Lung (tissue), 11 donors: ENCODE measurements at regions not wholly inside any gene's neighbourhood (a gene's known extent, or its start where the extent isn't known, plus 50 kb on each side); places are given as distances from the start of the nearest gene placed in this dataset.

Experiments
- ATAC-seq: fragments of 200-7000 bp; cut with Tn5 transposase; one replicate; pipeline ENCODE4 v1.9.1; 2020; ENCODE audit warnings: moderate number of reproducible peaks; ENCODE audit not compliant: insufficient read depth, low FRiP score
- DNase-seq, 3 donors: peaks; one replicate each; pipeline ENCODE4 v3.0.0-alpha.2; 2013 to 2017
- H3K27ac ChIP-seq, 2 donors: one replicate each; pipeline ENCODE4 v1.5.1; 2013; ENCODE audit warnings: mild to moderate bottlenecking in 2 of 2, moderate library complexity in 2 of 2, control low read depth in 1 of 2, inconsistent platforms in 1 of 2, low read depth in 1 of 2, low read length in 1 of 2
- H3K27me3 ChIP-seq, 3 donors: one replicate each; pipeline ENCODE4 v1.5.1; 2013; ENCODE audit warnings: low read length in 2 of 3; ENCODE audit not compliant: control insufficient read depth in 3 of 3, insufficient read depth in 3 of 3
- H3K36me3 ChIP-seq, 4 donors: one replicate each; pipeline ENCODE4 v1.5.1; 2013; ENCODE audit warnings: low read length in 4 of 4, mild to moderate bottlenecking in 1 of 4, moderate library complexity in 1 of 4; ENCODE audit not compliant: control insufficient read depth in 4 of 4, insufficient read depth in 4 of 4
- H3K4me1 ChIP-seq, 5 donors: one replicate each; pipeline ENCODE4 v1.5.1; 2013; ENCODE audit warnings: low read length in 5 of 5, mild to moderate bottlenecking in 2 of 5, moderate library complexity in 1 of 5; ENCODE audit not compliant: control insufficient read depth in 5 of 5, insufficient read depth in 5 of 5
- H3K4me3 ChIP-seq: one replicate; pipeline ENCODE4 v1.5.1; 2013; ENCODE audit warnings: mild to moderate bottlenecking, control low read depth, moderate library complexity
- H3K9ac ChIP-seq, 2 donors: one replicate each; pipeline ENCODE4 v1.5.1; 2013; ENCODE audit warnings: low read length in 2 of 2, control low read depth in 1 of 2; ENCODE audit not compliant: insufficient read depth in 1 of 2
- H3K9me3 ChIP-seq, 4 donors: one replicate each; pipeline ENCODE4 v1.5.1; 2013; ENCODE audit warnings: low read length in 3 of 4, mild to moderate bottlenecking in 1 of 4, moderate library complexity in 1 of 4; ENCODE audit not compliant: control insufficient read depth in 4 of 4, insufficient read depth in 3 of 4
- WGBS, 2 donors: extraction: QIAGEN DNeasy Blood & Tissue Kit; methylation state at CpG; one replicate each; pipeline ENCODE4 v1.1.7; 2013; 5-methylcytosine and 5-hydroxymethylcytosine counted together
- TF ChIP-seq, protein P1 (sequence below): IDR thresholded peaks from 2 replicates; pipeline ENCODE4 v1.5.1; 2012; ENCODE audit warnings: mild to moderate bottlenecking; ENCODE audit errors: control extremely low read depth, extremely low read depth
- donor health status: control.
- donor health status: control.
- donor health status: Bipolar disorder and iron deficiency.
- donor health status: healthy.
- donor health status: DM: yes; HTN: yes; CAD: no.

DNA sequence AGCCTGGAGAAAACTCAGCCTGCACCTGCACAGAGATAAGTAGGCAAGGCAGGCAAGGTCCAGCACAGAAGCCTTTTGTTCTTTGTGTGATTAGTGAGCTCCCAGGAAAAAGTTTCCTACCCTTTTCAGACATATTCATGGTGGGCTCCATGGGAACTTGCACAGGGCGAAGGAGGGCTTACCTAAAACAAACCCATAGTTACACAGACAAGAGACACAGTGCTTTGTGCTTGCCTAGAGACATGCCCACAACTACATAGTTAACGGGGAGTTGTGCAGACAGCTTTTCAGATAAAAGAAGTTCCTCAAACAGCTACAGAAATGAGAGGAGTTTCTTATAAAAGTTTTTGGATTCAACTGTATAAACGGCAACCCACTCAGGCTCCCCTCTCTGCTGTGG, 180.5 kb downstream of the GLUD2 start:
- DNase-seq (peak in 1 of 3 donors; percentile 0), ATAC-seq (no peak)
- H3K9ac ChIP-seq: no peak overlapping the region
- H3K4me3 ChIP-seq: no peak overlapping the region
- no peaks in the 10 kb centered on the region for H3K4me1 ChIP-seq
- WGBS, 2 donors: 70 to 84% methylated on average over 3 of the region's 3 CpGs
- H3K9me3 ChIP-seq: peaks cover 0 to 4% (median 0%) of the 10 kb centered on the region in 4 donors
- H3K27me3 ChIP-seq: no peaks in the 10 kb centered on the region
- TF ChIP-seq, protein P1, sequence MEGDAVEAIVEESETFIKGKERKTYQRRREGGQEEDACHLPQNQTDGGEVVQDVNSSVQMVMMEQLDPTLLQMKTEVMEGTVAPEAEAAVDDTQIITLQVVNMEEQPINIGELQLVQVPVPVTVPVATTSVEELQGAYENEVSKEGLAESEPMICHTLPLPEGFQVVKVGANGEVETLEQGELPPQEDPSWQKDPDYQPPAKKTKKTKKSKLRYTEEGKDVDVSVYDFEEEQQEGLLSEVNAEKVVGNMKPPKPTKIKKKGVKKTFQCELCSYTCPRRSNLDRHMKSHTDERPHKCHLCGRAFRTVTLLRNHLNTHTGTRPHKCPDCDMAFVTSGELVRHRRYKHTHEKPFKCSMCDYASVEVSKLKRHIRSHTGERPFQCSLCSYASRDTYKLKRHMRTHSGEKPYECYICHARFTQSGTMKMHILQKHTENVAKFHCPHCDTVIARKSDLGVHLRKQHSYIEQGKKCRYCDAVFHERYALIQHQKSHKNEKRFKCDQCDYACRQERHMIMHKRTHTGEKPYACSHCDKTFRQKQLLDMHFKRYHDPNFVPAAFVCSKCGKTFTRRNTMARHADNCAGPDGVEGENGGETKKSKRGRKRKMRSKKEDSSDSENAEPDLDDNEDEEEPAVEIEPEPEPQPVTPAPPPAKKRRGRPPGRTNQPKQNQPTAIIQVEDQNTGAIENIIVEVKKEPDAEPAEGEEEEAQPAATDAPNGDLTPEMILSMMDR: no peak
- H3K36me3 ChIP-seq: no peaks in the 10 kb centered on the region
- no peak overlapping the region for H3K27ac ChIP-seq

DNA sequence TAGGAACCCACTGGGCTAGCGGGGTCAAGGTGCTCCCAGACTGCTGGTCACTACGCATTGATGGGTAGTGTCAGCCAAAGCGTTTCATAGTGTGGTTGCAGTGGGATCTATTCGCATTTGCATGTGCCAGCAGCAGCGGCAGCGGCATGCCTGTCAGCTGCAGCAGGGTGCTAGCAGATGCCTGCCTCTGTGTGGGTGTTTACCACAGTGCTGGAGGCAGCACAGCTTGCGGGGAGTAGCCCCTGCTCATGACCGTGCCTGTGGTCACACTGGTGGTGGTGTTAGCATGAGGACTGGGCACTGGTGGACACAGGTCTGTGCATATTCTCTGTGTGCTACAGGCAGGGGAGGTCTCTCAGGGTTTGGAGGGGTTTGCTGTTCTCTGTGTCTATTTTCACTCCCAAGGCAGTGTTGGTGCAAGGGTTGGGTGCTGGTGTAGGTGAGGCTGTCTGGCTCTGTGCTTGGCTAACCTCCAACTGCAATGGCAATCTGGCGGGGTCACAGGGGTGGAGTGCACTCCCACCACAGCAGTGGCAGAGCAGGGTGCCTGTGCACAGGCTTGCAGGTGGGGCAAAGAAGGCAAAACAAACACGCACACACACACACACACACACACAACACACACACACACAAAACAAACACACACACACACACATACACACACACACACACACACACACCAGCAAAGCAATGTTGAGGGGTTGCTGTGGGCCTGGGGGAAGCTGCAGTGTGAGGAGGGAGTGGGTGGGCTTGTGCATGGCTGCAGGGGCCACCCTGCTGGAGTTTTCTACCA, 184.4 kb downstream of the GLUD2 start:
- no peak for ATAC-seq
- WGBS, 2 donors: 78 to 90% methylated on average over 9 to 10 of the region's 10 CpGs
- no peak overlapping the region for H3K4me3 ChIP-seq

DNA sequence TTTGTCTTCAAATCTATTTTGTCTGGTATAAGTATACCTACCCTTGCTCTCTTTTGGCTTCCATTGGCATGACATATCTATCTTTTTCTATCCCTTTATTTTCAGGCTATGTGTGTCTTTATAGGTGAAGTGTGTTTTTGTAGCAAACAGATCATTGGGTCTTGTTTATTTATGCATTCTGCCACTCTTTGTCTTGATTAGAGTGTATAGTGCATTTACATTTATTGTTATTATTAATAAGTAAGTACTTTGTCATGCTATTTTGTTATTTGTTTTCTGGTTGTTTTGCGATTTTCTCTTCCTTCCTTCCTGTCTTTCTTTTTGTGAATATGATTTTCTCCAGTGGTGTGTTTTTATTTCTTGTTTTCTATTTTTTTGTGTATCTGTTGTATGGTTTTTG, 188.6 kb downstream of the GLUD2 start:
- Histone ChIP-seq H3K27ac (no peak overlapping the region), H3K4me3 (no peak overlapping the region), H3K9ac (no peak overlapping the region), H3K36me3 (no peaks in the 10 kb centered on the region), H3K27me3 (no peaks in the 10 kb centered on the region), H3K4me1 (no peaks in the 10 kb centered on the region), H3K9me3 (peaks cover 0 to 4% (median 0%) of the 10 kb centered on the region in 4 donors)
- DNase-seq (no peak), ATAC-seq (no peak)
- TF ChIP-seq, protein P1: no peak
- WGBS, 2 donors: 88 to 92% methylated on average over 1 of the region's 1 CpG

More for the DNA sequence above, 184.4 kb downstream of the GLUD2 start:
- H3K9ac ChIP-seq: no peak overlapping the region
- no peak overlapping the region for H3K27ac ChIP-seq
- no peak for DNase-seq
- TF ChIP-seq, protein P1: no peak
- H3K36me3 ChIP-seq: no peaks in the 10 kb centered on the region
- no peaks in the 10 kb centered on the region for H3K4me1 ChIP-seq
- H3K27me3 ChIP-seq: no peaks in the 10 kb centered on the region
- peaks cover 0 to 4% (median 0%) of the 10 kb centered on the region in 4 donors for H3K9me3 ChIP-seq

DNA sequence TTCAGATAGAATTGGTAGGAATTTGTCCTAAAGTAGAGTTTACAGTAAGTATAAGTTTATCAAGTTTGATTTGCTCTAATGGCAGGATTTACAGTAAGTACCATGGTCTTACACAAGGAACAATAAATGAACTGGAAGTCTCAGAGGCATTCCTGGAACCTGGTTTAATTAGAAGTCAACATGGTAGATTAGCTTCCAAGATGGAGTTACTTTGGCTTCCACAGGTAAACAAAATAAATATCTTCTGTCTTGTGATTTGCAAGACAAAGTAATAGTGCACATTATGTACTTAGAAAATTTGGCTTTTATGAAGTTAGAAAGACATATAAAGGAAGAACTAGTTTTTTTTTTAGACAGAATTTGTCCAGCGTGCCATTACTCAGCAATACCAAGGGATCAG, 190.7 kb downstream of the GLUD2 start:
- no peak for ATAC-seq

More for the DNA sequence above, 190.7 kb downstream of the GLUD2 start:
- Histone ChIP-seq H3K9me3 (no peaks in the 10 kb centered on the region), H3K4me3 (no peak overlapping the region), H3K27ac (no peak overlapping the region), H3K4me1 (no peaks in the 10 kb centered on the region), H3K9ac (no peak overlapping the region), H3K36me3 (no peaks in the 10 kb centered on the region), H3K27me3 (no peaks in the 10 kb centered on the region)
- 82 to 93% methylated on average over 1 of the region's 1 CpG for WGBS, 2 donors
- DNase-seq: no peak
- TF ChIP-seq, protein P1: no peak
